ENCODE measurements at regions not wholly inside any gene's neighbourhood (a gene's known extent, or its start where the extent isn't known, plus 50 kb on each side); places are given as distances from the start of the nearest gene placed in this dataset.
"Not testable (repeated sequence)": the region's sequence is repeated elsewhere in the genome, so short reads cannot be mapped to it uniquely, and the experiment has no call there.

DNA sequence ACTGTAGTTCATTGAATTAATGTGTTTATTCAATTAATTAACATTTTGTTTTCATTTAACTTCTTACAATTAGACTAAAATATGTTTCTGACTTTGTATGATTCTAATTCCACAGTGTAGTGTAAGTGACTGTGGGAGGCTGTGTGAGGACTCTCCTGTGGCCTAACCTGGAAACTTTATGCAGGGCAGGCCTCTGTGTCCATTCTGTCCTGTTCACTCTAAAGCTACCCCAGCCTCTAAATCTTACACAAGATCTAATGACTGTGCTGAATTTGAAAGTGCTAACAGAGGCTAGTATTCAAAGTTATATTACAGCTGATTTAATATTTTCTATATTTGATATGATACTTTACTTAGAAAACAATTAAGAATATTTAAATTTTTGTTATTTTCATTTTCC, 270.5 kb upstream of the CDH19 start:
- Histone ChIP-seq H3K27ac (ENCODE audit: low read depth in 2 of 2, low read length in 1 of 2) (no peak overlapping the region), H3K9me3 (ENCODE audit: control insufficient read depth in 2 of 2, insufficient read depth in 1 of 2, low read depth in 1 of 2, low read length in 1 of 2) (no peaks in the 10 kb centered on the region), H3K4me3 (ENCODE audit: low read depth in 1 of 2, low read length in 2 of 2) (no peak overlapping the region), H3K36me3 (ENCODE audit: control insufficient read depth in 2 of 2, insufficient read depth in 2 of 2, low read length in 1 of 2) (no peaks in the 10 kb centered on the region), H3K4me1 (ENCODE audit: control insufficient read depth in 2 of 2, insufficient read depth in 2 of 2, low read length in 1 of 2) (no peaks in the 10 kb centered on the region), H3K27me3 (ENCODE audit: control insufficient read depth in 1 of 2, insufficient read depth in 2 of 2, low read length in 2 of 2) (no peaks in the 10 kb centered on the region)

DNA sequence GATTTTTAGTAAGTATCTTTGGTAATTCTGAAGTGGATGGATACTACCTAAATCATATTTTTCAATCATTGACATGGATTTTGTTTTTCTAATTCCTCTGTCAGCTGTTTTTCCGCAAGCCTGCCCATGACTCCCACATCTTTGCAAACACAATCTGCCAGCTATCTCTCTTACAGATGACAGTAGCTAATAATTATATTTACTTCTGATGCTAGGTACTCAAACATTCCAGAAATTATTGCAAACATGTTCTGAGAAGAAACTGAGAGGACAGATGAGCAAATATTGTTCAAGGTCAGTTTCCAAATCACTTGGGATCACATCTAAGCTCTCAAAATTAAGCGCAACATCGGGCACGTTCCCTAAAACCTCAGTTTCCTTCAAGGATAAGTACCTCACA, 270.0 kb upstream of the CDH19 start:
- Histone ChIP-seq H3K9me3 (ENCODE audit: control insufficient read depth in 2 of 2, insufficient read depth in 1 of 2, low read depth in 1 of 2, low read length in 1 of 2) (no peaks in the 10 kb centered on the region), H3K4me3 (ENCODE audit: low read depth in 1 of 2, low read length in 2 of 2) (no peak overlapping the region), H3K4me1 (ENCODE audit: control insufficient read depth in 2 of 2, insufficient read depth in 2 of 2, low read length in 1 of 2) (no peaks in the 10 kb centered on the region), H3K27ac (ENCODE audit: low read depth in 2 of 2, low read length in 1 of 2) (no peak overlapping the region), H3K36me3 (ENCODE audit: control insufficient read depth in 2 of 2, insufficient read depth in 2 of 2, low read length in 1 of 2) (no peaks in the 10 kb centered on the region), H3K27me3 (ENCODE audit: control insufficient read depth in 1 of 2, insufficient read depth in 2 of 2, low read length in 2 of 2) (no peaks in the 10 kb centered on the region)
- WGBS, 2 donors: 63 to 87% methylated on average over 4 of the region's 4 CpGs

DNA sequence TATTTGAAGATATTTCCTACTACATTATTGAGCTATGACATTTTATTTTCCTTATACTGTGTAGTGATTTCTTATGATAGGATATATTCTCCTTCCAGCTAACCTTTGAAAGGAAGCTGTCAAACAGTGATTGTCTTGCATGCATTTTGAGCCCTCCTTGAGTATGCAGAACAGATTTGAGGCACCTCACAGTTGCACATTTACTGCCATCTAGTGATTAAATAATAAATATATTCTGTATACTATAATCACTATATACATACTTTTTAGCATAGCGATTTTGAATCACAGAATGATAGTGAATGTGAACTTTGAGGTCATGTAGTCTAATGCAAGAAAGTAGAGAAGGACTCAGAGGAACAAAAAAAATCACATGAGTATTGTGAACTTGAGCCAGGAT, 268.4 kb upstream of the CDH19 start:
- Histone ChIP-seq H3K27ac (ENCODE audit: low read depth in 2 of 2, low read length in 1 of 2) (no peak overlapping the region), H3K4me1 (ENCODE audit: control insufficient read depth in 2 of 2, insufficient read depth in 2 of 2, low read length in 1 of 2) (no peaks in the 10 kb centered on the region), H3K27me3 (ENCODE audit: control insufficient read depth in 1 of 2, insufficient read depth in 2 of 2, low read length in 2 of 2) (no peaks in the 10 kb centered on the region), H3K4me3 (ENCODE audit: low read depth in 1 of 2, low read length in 2 of 2) (no peak overlapping the region), H3K36me3 (ENCODE audit: control insufficient read depth in 2 of 2, insufficient read depth in 2 of 2, low read length in 1 of 2) (no peaks in the 10 kb centered on the region), H3K9me3 (ENCODE audit: control insufficient read depth in 2 of 2, insufficient read depth in 1 of 2, low read depth in 1 of 2, low read length in 1 of 2) (no peaks in the 10 kb centered on the region)
- WGBS, 2 donors: 10 to 20% methylated on average over 1 of the region's 1 CpG

- Histone ChIP-seq H3K9me3 (ENCODE audit: control insufficient read depth in 2 of 2, insufficient read depth in 1 of 2, low read depth in 1 of 2, low read length in 1 of 2) (no peaks in the 10 kb centered on the region), H3K36me3 (ENCODE audit: control insufficient read depth in 2 of 2, insufficient read depth in 2 of 2, low read length in 1 of 2) (no peaks in the 10 kb centered on the region), H3K4me3 (ENCODE audit: low read depth in 1 of 2, low read length in 2 of 2) (no peak overlapping the region), H3K4me1 (ENCODE audit: control insufficient read depth in 2 of 2, insufficient read depth in 2 of 2, low read length in 1 of 2) (no peaks in the 10 kb centered on the region), H3K27me3 (ENCODE audit: control insufficient read depth in 1 of 2, insufficient read depth in 2 of 2, low read length in 2 of 2) (no peaks in the 10 kb centered on the region), H3K27ac (ENCODE audit: low read depth in 2 of 2, low read length in 1 of 2) (no peak overlapping the region)
- WGBS, 2 donors: 65 to 72% methylated on average over 4 of the region's 4 CpGs
These were observed 263.8 kb upstream of the CDH19 start for GRCh38 chr18:66867653-66868052.

- WGBS, 2 donors: 93 to 96% methylated on average over 31 to 43 of the region's 43 CpGs
- H3K4me1 ChIP-seq (ENCODE audit: control insufficient read depth in 2 of 2, insufficient read depth in 2 of 2, low read length in 1 of 2); H3K27me3 ChIP-seq (ENCODE audit: control insufficient read depth in 1 of 2, insufficient read depth in 2 of 2, low read length in 2 of 2): not testable (repeated sequence)
These were observed 262.6 kb upstream of the CDH19 start for GRCh38 chr18:66866427-66866940.

GRCh38 chr18:66838340-66838987, 234.6 kb upstream of the CDH19 start:
- Histone ChIP-seq H3K27me3 (ENCODE audit: control insufficient read depth in 1 of 2, insufficient read depth in 2 of 2, low read length in 2 of 2) (no peaks in the 10 kb centered on the region), H3K36me3 (ENCODE audit: control insufficient read depth in 2 of 2, insufficient read depth in 2 of 2, low read length in 1 of 2) (no peaks in the 10 kb centered on the region), H3K4me1 (ENCODE audit: control insufficient read depth in 2 of 2, insufficient read depth in 2 of 2, low read length in 1 of 2) (no peaks in the 10 kb centered on the region), H3K4me3 (ENCODE audit: low read depth in 1 of 2, low read length in 2 of 2) (no peak overlapping the region), H3K9me3 (ENCODE audit: control insufficient read depth in 2 of 2, insufficient read depth in 1 of 2, low read depth in 1 of 2, low read length in 1 of 2) (peaks cover 3 to 6% of the 10 kb centered on the region in 2 donors), H3K27ac (ENCODE audit: low read depth in 2 of 2, low read length in 1 of 2) (no peak overlapping the region)
- 60 to 76% methylated on average over 4 of the region's 4 CpGs for WGBS, 2 donors

More at GRCh38 chr18:66866427-66866940, 262.6 kb upstream of the CDH19 start:
- not testable (repeated sequence) for H3K9me3 ChIP-seq (ENCODE audit: control insufficient read depth in 2 of 2, insufficient read depth in 1 of 2, low read depth in 1 of 2, low read length in 1 of 2); H3K4me3 ChIP-seq (ENCODE audit: low read depth in 1 of 2, low read length in 2 of 2); H3K27ac ChIP-seq (ENCODE audit: low read depth in 2 of 2, low read length in 1 of 2); H3K36me3 ChIP-seq (ENCODE audit: control insufficient read depth in 2 of 2, insufficient read depth in 2 of 2, low read length in 1 of 2)

GRCh38 chr18:66833646-66834045, 229.8 kb upstream of the CDH19 start:
- H3K4me1 ChIP-seq (ENCODE audit: control insufficient read depth in 2 of 2, insufficient read depth in 2 of 2, low read length in 1 of 2): no peaks in the 10 kb centered on the region
- 62 to 64% methylated on average over 4 of the region's 4 CpGs for WGBS, 2 donors
- H3K4me3 ChIP-seq (ENCODE audit: low read depth in 1 of 2, low read length in 2 of 2): no peak overlapping the region
- peaks cover 1 to 3% of the 10 kb centered on the region in 2 donors for H3K9me3 ChIP-seq (ENCODE audit: control insufficient read depth in 2 of 2, insufficient read depth in 1 of 2, low read depth in 1 of 2, low read length in 1 of 2)
- no peaks in the 10 kb centered on the region for H3K27me3 ChIP-seq (ENCODE audit: control insufficient read depth in 1 of 2, insufficient read depth in 2 of 2, low read length in 2 of 2)
- no peaks in the 10 kb centered on the region for H3K36me3 ChIP-seq (ENCODE audit: control insufficient read depth in 2 of 2, insufficient read depth in 2 of 2, low read length in 1 of 2)
- H3K27ac ChIP-seq (ENCODE audit: low read depth in 2 of 2, low read length in 1 of 2): no peak overlapping the region

DNA sequence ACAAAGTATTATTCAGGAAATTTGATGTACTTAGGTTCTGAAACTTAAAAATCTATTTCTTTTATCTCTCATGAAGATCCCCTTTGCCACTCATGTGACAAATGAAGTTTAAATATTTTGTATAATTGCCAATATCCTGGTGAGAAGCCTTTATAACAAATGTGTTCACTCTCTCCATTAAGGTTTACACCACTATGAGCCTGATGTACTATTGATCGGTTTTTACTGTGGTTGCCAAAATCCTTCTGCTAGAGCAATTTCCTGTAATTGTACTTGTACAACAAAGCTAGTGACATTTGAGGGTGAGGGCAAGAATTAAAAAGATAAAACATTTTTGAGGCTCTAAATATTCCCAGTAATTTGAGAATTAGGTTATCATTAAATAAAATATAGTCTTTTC, 222.3 kb upstream of the CDH19 start:
- no peaks in the 10 kb centered on the region for H3K9me3 ChIP-seq (ENCODE audit: control insufficient read depth in 2 of 2, insufficient read depth in 1 of 2, low read depth in 1 of 2, low read length in 1 of 2)
- H3K4me1 ChIP-seq (ENCODE audit: control insufficient read depth in 2 of 2, insufficient read depth in 2 of 2, low read length in 1 of 2): no peaks in the 10 kb centered on the region
- H3K4me3 ChIP-seq (ENCODE audit: low read depth in 1 of 2, low read length in 2 of 2): no peak overlapping the region
- H3K27me3 ChIP-seq (ENCODE audit: control insufficient read depth in 1 of 2, insufficient read depth in 2 of 2, low read length in 2 of 2): no peaks in the 10 kb centered on the region
- H3K36me3 ChIP-seq (ENCODE audit: control insufficient read depth in 2 of 2, insufficient read depth in 2 of 2, low read length in 1 of 2): no peaks in the 10 kb centered on the region
- 56 to 74% methylated on average over 1 of the region's 1 CpG for WGBS, 2 donors
- no peak overlapping the region for H3K27ac ChIP-seq (ENCODE audit: low read depth in 2 of 2, low read length in 1 of 2)

- Histone ChIP-seq H3K36me3 (ENCODE audit: control insufficient read depth in 2 of 2, insufficient read depth in 2 of 2, low read length in 1 of 2) (no peaks in the 10 kb centered on the region), H3K27ac (ENCODE audit: low read depth in 2 of 2, low read length in 1 of 2) (no peak overlapping the region), H3K4me1 (ENCODE audit: control insufficient read depth in 2 of 2, insufficient read depth in 2 of 2, low read length in 1 of 2) (no peaks in the 10 kb centered on the region), H3K27me3 (ENCODE audit: control insufficient read depth in 1 of 2, insufficient read depth in 2 of 2, low read length in 2 of 2) (no peaks in the 10 kb centered on the region), H3K4me3 (ENCODE audit: low read depth in 1 of 2, low read length in 2 of 2) (no peak overlapping the region), H3K9me3 (ENCODE audit: control insufficient read depth in 2 of 2, insufficient read depth in 1 of 2, low read depth in 1 of 2, low read length in 1 of 2) (no peaks in the 10 kb centered on the region)
- 79 to 80% methylated on average over 3 of the region's 3 CpGs for WGBS, 2 donors
These were observed 221.5 kb upstream of the CDH19 start for GRCh38 chr18:66825347-66825746.

DNA sequence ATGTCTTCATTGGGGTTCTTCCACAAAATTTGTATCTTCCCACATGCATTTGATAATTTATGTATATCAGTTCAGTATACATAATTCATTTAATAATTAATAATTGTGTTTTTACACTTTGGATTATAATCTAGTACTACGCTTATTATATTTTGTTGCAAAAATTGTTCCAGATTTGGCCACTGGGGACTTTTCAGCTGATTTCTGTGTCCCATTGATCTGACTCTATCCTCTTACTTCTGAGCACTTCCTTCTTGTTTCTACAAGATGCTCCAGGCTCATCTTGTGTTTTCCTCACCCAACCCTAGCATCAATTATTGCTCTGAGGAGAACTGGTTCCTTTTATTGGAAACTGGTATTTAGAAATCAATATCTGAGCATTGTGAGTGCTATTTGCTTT, 215.3 kb upstream of the CDH19 start:
- Histone ChIP-seq H3K9me3 (ENCODE audit: control insufficient read depth in 2 of 2, insufficient read depth in 1 of 2, low read depth in 1 of 2, low read length in 1 of 2) (no peaks in the 10 kb centered on the region), H3K27ac (ENCODE audit: low read depth in 2 of 2, low read length in 1 of 2) (no peak overlapping the region), H3K36me3 (ENCODE audit: control insufficient read depth in 2 of 2, insufficient read depth in 2 of 2, low read length in 1 of 2) (no peaks in the 10 kb centered on the region), H3K27me3 (ENCODE audit: control insufficient read depth in 1 of 2, insufficient read depth in 2 of 2, low read length in 2 of 2) (no peaks in the 10 kb centered on the region), H3K4me3 (ENCODE audit: low read depth in 1 of 2, low read length in 2 of 2) (no peak overlapping the region), H3K4me1 (ENCODE audit: control insufficient read depth in 2 of 2, insufficient read depth in 2 of 2, low read length in 1 of 2) (no peaks in the 10 kb centered on the region)
- WGBS, 2 donors: 95 to 98% methylated on average over 1 of the region's 1 CpG

Measured in esophagus (tissue), 2 donors.